ENCODE measurements at regions not wholly inside any gene's neighbourhood (a gene's known extent, or its start where the extent isn't known, plus 50 kb on each side); places are given as distances from the start of the nearest gene placed in this dataset.
A peak's percentile ranks its signal among the peaks of the same experiment; 100 is the strongest.

DNA sequence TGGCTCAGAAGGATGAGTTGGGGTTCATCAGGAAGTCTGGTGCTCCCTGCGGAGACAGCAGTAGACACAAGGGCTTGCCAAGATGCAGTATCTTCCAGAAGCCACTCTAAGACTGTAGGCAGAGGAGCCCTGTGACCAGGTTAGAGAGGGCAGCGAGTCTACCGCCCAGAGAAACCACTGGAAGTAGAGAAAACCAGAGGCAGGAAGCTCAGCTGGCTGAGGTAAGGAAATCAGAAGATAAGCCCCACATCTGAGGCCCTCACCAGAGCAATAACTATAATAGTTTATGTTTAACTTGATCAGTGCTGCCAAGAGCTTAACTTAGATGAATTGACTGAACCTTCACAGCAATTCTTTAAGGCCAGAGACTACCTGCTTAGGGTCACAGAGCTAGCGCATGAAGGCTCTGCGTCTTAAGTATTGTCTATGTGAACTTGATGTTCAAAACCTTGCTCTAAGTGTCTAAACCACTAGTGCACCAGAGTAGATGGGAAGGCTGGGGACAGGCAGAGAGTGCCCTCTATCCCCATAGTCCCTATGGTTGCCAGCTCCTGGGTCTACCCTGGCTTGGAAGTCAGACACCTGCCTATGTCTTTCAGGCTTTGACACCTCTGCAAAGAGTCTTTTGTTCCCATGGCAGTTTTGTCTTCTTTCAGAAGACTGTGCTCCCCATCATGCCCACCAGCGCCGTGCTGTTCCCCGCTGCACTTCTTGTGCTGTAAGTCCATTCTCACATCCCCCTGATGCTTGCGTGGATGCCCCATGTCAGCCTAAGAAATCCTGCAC, 228.2 kb upstream of the KLF4 start:
- in situ Hi-C loops (cut with MboI; ENCODE audit: low pct_ligation_motif_present in 1 of 4, low pct_unique_long_range_greater_than_20kb in 1 of 4, low sequenced_read_pairs in 3 of 4) (no loop called here), intact Hi-C loops (cut with DNase I; ENCODE audit: low total_unique reads) (no loop called here)
- H3K27ac ChIP-seq = peak overlapping the region; percentile 30 to 58 (median 48)
- no peaks in the 10 kb centered on the region for H3K36me3 ChIP-seq
- no peak for DNase-seq
- no peaks in the 10 kb centered on the region for H3K27me3 ChIP-seq
- WGBS, 2 donors (ENCODE audit: low coverage in 1 of 2) = 67 to 85% methylated on average over 4 to 9 of the region's 9 CpGs
- H3K4me1 ChIP-seq = peaks cover 7 to 35% (median 17%) of the 10 kb centered on the region in 4 donors
- H3K4me3 ChIP-seq = no peak overlapping the region
- peak in 1 of 3 donors; percentile 12 for TF ChIP-seq POLR2AphosphoS5 (IDR thresholded peaks at IDR 0.05)
- TF ChIP-seq, protein P1, sequence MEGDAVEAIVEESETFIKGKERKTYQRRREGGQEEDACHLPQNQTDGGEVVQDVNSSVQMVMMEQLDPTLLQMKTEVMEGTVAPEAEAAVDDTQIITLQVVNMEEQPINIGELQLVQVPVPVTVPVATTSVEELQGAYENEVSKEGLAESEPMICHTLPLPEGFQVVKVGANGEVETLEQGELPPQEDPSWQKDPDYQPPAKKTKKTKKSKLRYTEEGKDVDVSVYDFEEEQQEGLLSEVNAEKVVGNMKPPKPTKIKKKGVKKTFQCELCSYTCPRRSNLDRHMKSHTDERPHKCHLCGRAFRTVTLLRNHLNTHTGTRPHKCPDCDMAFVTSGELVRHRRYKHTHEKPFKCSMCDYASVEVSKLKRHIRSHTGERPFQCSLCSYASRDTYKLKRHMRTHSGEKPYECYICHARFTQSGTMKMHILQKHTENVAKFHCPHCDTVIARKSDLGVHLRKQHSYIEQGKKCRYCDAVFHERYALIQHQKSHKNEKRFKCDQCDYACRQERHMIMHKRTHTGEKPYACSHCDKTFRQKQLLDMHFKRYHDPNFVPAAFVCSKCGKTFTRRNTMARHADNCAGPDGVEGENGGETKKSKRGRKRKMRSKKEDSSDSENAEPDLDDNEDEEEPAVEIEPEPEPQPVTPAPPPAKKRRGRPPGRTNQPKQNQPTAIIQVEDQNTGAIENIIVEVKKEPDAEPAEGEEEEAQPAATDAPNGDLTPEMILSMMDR (IDR thresholded peaks at IDR 0.05) = no peak
- no peak for TF ChIP-seq POLR2A (IDR thresholded peaks at IDR 0.05)
- TF ChIP-seq EP300 (IDR thresholded peaks at IDR 0.05; ENCODE audit: low read depth) = no peak
- H3K9me3 ChIP-seq = no peaks in the 10 kb centered on the region

- Histone ChIP-seq H3K36me3 (no peaks in the 10 kb centered on the region), H3K27me3 (no peaks in the 10 kb centered on the region), H3K9me3 (no peaks in the 10 kb centered on the region), H3K4me1 (peaks cover 7 to 39% (median 14%) of the 10 kb centered on the region in 4 donors), H3K4me3 (no peak overlapping the region), H3K27ac (no peak overlapping the region)
- WGBS, 2 donors (ENCODE audit: low coverage in 1 of 2) = 63 to 76% methylated on average over 2 to 4 of the region's 4 CpGs
- in situ Hi-C loops (cut with MboI; ENCODE audit: low pct_ligation_motif_present in 1 of 4, low pct_unique_long_range_greater_than_20kb in 1 of 4, low sequenced_read_pairs in 3 of 4) (no loop called here), intact Hi-C loops (cut with DNase I; ENCODE audit: low total_unique reads) (no loop called here)
- TF ChIP-seq POLR2AphosphoS5 (IDR thresholded peaks at IDR 0.05) = no peak
- TF ChIP-seq POLR2A (IDR thresholded peaks at IDR 0.05) = no peak
- TF ChIP-seq, protein P1 (IDR thresholded peaks at IDR 0.05) = no peak
- TF ChIP-seq EP300 (IDR thresholded peaks at IDR 0.05; ENCODE audit: low read depth) = no peak
- DNase-seq = no peak
These were observed 226.2 kb upstream of the KLF4 start for GRCh38 chr9:107715740-107716139.

DNA sequence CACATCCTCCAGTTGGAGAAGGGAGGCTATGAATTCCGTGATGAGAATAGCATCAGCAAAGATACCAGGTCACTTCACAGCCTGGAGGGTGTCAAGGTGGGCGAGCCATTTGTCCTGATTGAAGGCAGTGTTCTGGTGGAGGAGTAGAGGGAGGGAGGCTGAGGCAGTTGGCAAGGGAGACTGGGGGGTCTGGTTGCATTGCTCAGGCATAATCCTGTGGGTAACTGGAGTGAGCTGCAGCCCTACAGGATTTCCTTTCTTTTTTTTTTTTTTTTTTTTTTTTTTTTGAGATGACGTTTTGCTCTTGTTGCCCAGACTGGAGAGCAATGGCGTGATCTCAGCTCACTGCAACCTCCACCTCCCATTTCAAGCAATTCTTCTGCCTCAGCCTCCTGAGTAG, 223.9 kb upstream of the KLF4 start:
- H3K27ac ChIP-seq = no peak overlapping the region
- in situ Hi-C loops (cut with MboI; ENCODE audit: low pct_ligation_motif_present in 1 of 4, low pct_unique_long_range_greater_than_20kb in 1 of 4, low sequenced_read_pairs in 3 of 4) = no loop called here
- no peak overlapping the region for H3K4me3 ChIP-seq
- H3K27me3 ChIP-seq = no peaks in the 10 kb centered on the region
- TF ChIP-seq EP300 (IDR thresholded peaks at IDR 0.05; ENCODE audit: low read depth) = no peak
- TF ChIP-seq, protein P1 (IDR thresholded peaks at IDR 0.05) = no peak
- no peak for TF ChIP-seq POLR2A (IDR thresholded peaks at IDR 0.05)
- no peak for TF ChIP-seq POLR2AphosphoS5 (IDR thresholded peaks at IDR 0.05)
- H3K9me3 ChIP-seq = no peaks in the 10 kb centered on the region
- intact Hi-C loops (cut with DNase I; ENCODE audit: low total_unique reads) = no loop called here
- H3K36me3 ChIP-seq = no peaks in the 10 kb centered on the region
- peaks cover 3 to 24% (median 12%) of the 10 kb centered on the region in 4 donors for H3K4me1 ChIP-seq
- no peak for DNase-seq
- WGBS, 2 donors (ENCODE audit: low coverage in 1 of 2) = 70 to 95% methylated on average over 3 to 4 of the region's 4 CpGs

- Histone ChIP-seq H3K27ac (peak overlapping the region in 3 of 4 donors; percentile 60 to 61 (median 60)), H3K36me3 (no peaks in the 10 kb centered on the region), H3K4me3 (no peak overlapping the region), H3K27me3 (no peaks in the 10 kb centered on the region), H3K9me3 (no peaks in the 10 kb centered on the region), H3K4me1 (peaks cover 0 to 15% (median 3%) of the 10 kb centered on the region in 4 donors)
- 67 to 70% methylated on average over 3 of the region's 3 CpGs for WGBS, 2 donors (ENCODE audit: low coverage in 1 of 2)
- in situ Hi-C loops (cut with MboI; ENCODE audit: low pct_ligation_motif_present in 1 of 4, low pct_unique_long_range_greater_than_20kb in 1 of 4, low sequenced_read_pairs in 3 of 4) (no loop called here), intact Hi-C loops (cut with DNase I; ENCODE audit: low total_unique reads) (no loop called here)
- TF ChIP-seq, protein P1 (IDR thresholded peaks at IDR 0.05) = peak in 4 of 5 experiments; percentile 13 to 33 (median 24)
- no peak for TF ChIP-seq POLR2A (IDR thresholded peaks at IDR 0.05)
- DNase-seq = no peak
These were observed 222.8 kb upstream of the KLF4 start for GRCh38 chr9:107712390-107712789.

Data from transverse colon (tissue), 4 donors.